CD4-positive, alpha-beta T cell treated with Interleukin-2 at 100 ng/mL for 4 hours (primary cell): ENCODE measurements at regions not wholly inside any gene's neighbourhood (a gene's known extent, or its start where the extent isn't known, plus 50 kb on each side); places are given as distances from the start of the nearest gene placed in this dataset.

ENCODE experiments used
- DNase-seq: peaks from one replicate; pipeline ENCODE4 v3.0.0-alpha.2; 2020; ENCODE audit warnings: low spot score

- DNase-seq, result no peak
These were observed 538.6 kb downstream of the TNS3 start for GRCh38 chr7:47043304-47043703.

- no peak for DNase-seq
These were observed 539.2 kb downstream of the TNS3 start for GRCh38 chr7:47042669-47043068.

- DNase-seq, result no peak
These were observed 541.0 kb downstream of the TNS3 start for GRCh38 chr7:47040795-47041347.

GRCh38 chr7:47039904-47040303 is 542.0 kb downstream of the TNS3 start:
- DNase-seq, result no peak

GRCh38 chr7:47039089-47039648 is 542.7 kb downstream of the TNS3 start:
- DNase-seq, result no peak

GRCh38 chr7:47038621-47039020 is 543.3 kb downstream of the TNS3 start:
- no peak for DNase-seq

GRCh38 chr7:47037607-47038006 is 544.3 kb downstream of the TNS3 start:
- DNase-seq, result no peak

- DNase-seq, result no peak
These were observed 545.0 kb downstream of the TNS3 start for GRCh38 chr7:47036909-47037308.

GRCh38 chr7:47035522-47035921 is 546.4 kb downstream of the TNS3 start:
- DNase-seq, result no peak

GRCh38 chr7:47034180-47034579 is 547.7 kb downstream of the TNS3 start:
- no peak for DNase-seq

- DNase-seq, result no peak
These were observed 549.4 kb downstream of the TNS3 start for GRCh38 chr7:47032536-47032908.

GRCh38 chr7:47031786-47032535 is 550.0 kb downstream of the TNS3 start:
- no peak for DNase-seq

GRCh38 chr7:47028284-47028683 is 553.6 kb downstream of the TNS3 start:
- no peak for DNase-seq

GRCh38 chr7:47027695-47028240 is 554.1 kb downstream of the TNS3 start:
- DNase-seq, result no peak

GRCh38 chr7:47026780-47027361 is 555.0 kb downstream of the TNS3 start:
- no peak for DNase-seq

GRCh38 chr7:47024991-47025390 is 556.9 kb downstream of the TNS3 start:
- DNase-seq, result no peak

GRCh38 chr7:47008461-47008860 is 573.5 kb downstream of the TNS3 start:
- no peak for DNase-seq

- DNase-seq, result no peak
These were observed 574.4 kb downstream of the TNS3 start for GRCh38 chr7:47007471-47007870.

- no peak for DNase-seq
These were observed 581.4 kb downstream of the TNS3 start for GRCh38 chr7:47000561-47000960.

- no peak for DNase-seq
These were observed 582.0 kb downstream of the TNS3 start for GRCh38 chr7:46999866-47000265.

GRCh38 chr7:46996972-46997371 is 584.9 kb downstream of the TNS3 start:
- DNase-seq, result no peak

GRCh38 chr7:46993396-46993795 is 588.5 kb downstream of the TNS3 start:
- DNase-seq, result no peak

GRCh38 chr7:46990761-46991160 is 591.1 kb downstream of the TNS3 start:
- DNase-seq, result no peak
